Esophagus squamous epithelium (tissue), 5 donors: ENCODE measurements at regions not wholly inside any gene's neighbourhood (a gene's known extent, or its start where the extent isn't known, plus 50 kb on each side); places are given as distances from the start of the nearest gene placed in this dataset.

Source experiments
- DNase-seq: peaks from one replicate; lab custom pipeline; 2025; lab: John Stamatoyannopoulos, UW
- H3K27ac ChIP-seq, 4 donors: fragments of 200-600 bp; sonication (generic); one replicate each; pipeline ENCODE4 v1.5.1; 2016 to 2019; ENCODE audit warnings: mild to moderate bottlenecking in 1 of 4
- H3K27me3 ChIP-seq, 4 donors: fragments of 200-600 bp; sonication (generic); 1 replicate in 3 of 4; 2 replicates in 1 of 4; pipeline versions ENCODE4 v1.5.1 to v1.6.0; 2017 to 2021; ENCODE audit warnings: antibody characterized with exemption in 1 of 4
- H3K36me3 ChIP-seq, 3 donors: fragments of 200-600 bp; sonication (generic); one replicate each; pipeline ENCODE4 v1.5.1; 2016 to 2019
- H3K4me1 ChIP-seq, 3 donors: fragments of 200-600 bp; sonication (generic); one replicate each; pipeline ENCODE4 v1.5.1; 2017 to 2019
- H3K4me3 ChIP-seq, 4 donors: fragments of 200-600 bp; sonication (generic); 1 replicate in 3 of 4; 2 replicates in 1 of 4; pipeline ENCODE4 v1.5.1; 2016 to 2019; ENCODE audit warnings: mild to moderate bottlenecking in 2 of 4, moderate library complexity in 1 of 4
- H3K9me3 ChIP-seq, 3 donors: fragments of 200-600 bp; sonication (generic); one replicate each; pipeline ENCODE4 v1.5.1; 2016 to 2019
- CTCF ChIP-seq, 6 experiments: fragments of 450-650 bp in 4 of 6; fragments of 200-600 bp in 2 of 6; sonication (generic) in 2 of 6; IDR thresholded peaks; one replicate each; pipeline ENCODE4 v1.5.1; 2016 to 2019; ENCODE audit warnings: antibody characterized with exemption in 6 of 6, mild to moderate bottlenecking in 4 of 6, moderate library complexity in 4 of 6
- POLR2A ChIP-seq, 4 donors: fragments of 450-650 bp; IDR thresholded peaks; one replicate each; pipeline ENCODE4 v1.6.1; 2017; ENCODE audit warnings: antibody characterized with exemption in 4 of 4, mild to moderate bottlenecking in 4 of 4, moderate library complexity in 3 of 4
- WGBS, 2 donors: methylation state at CpG; one replicate each; pipeline ENCODE4 v1.1.5; 2018; 5-methylcytosine and 5-hydroxymethylcytosine counted together
- intact Hi-C: fragments of 100-400 bp; cut with DNase I; formaldehyde crosslinking; loops from one replicate; pipeline ENCODE4 v1.15.0; 2022
- donor health status: DM: yes; HTN: yes; CAD: no.

- intact Hi-C loops: no loop called here
- H3K36me3 ChIP-seq: no peaks in the 10 kb centered on the region
- no peak overlapping the region for H3K27ac ChIP-seq
- no peaks in the 10 kb centered on the region for H3K4me1 ChIP-seq
- no peak for DNase-seq
- no peak for TF ChIP-seq CTCF (IDR thresholded peaks at IDR 0.05)
- TF ChIP-seq POLR2A (IDR thresholded peaks at IDR 0.05): no peak
- H3K4me3 ChIP-seq: no peak overlapping the region
- no peaks in the 10 kb centered on the region for H3K9me3 ChIP-seq
- no peaks in the 10 kb centered on the region for H3K27me3 ChIP-seq
- 72 to 78% methylated on average over 9 of the region's 9 CpGs for WGBS, 2 donors
Observed at GRCh38 chr5:2905741-2906140, 154.3 kb upstream of the IRX2 start.

- WGBS, 2 donors: 86 to 93% methylated on average over 6 to 7 of the region's 9 CpGs
- TF ChIP-seq CTCF (IDR thresholded peaks at IDR 0.05) (no peak), POLR2A (IDR thresholded peaks at IDR 0.05) (no peak)
- DNase-seq: no peak
Observed at GRCh38 chr5:2904956-2905355, 153.5 kb upstream of the IRX2 start.

GRCh38 chr5:2904399-2904798, 152.9 kb upstream of the IRX2 start:
- DNase-seq: no peak
- H3K9me3 ChIP-seq: no peaks in the 10 kb centered on the region
- intact Hi-C loops: no loop called here
- H3K4me3 ChIP-seq: no peak overlapping the region
- no peaks in the 10 kb centered on the region for H3K27me3 ChIP-seq
- H3K4me1 ChIP-seq: no peaks in the 10 kb centered on the region
- TF ChIP-seq POLR2A (IDR thresholded peaks at IDR 0.05): no peak
- TF ChIP-seq CTCF (IDR thresholded peaks at IDR 0.05): no peak
- WGBS, 2 donors: 82 to 83% methylated on average over 10 to 11 of the region's 13 CpGs
- no peak overlapping the region for H3K27ac ChIP-seq
- H3K36me3 ChIP-seq: no peaks in the 10 kb centered on the region

More at GRCh38 chr5:2904956-2905355, 153.5 kb upstream of the IRX2 start:
- no peaks in the 10 kb centered on the region for H3K36me3 ChIP-seq
- no peak overlapping the region for H3K27ac ChIP-seq
- no peaks in the 10 kb centered on the region for H3K9me3 ChIP-seq
- no peaks in the 10 kb centered on the region for H3K27me3 ChIP-seq
- H3K4me3 ChIP-seq: no peak overlapping the region
- no peaks in the 10 kb centered on the region for H3K4me1 ChIP-seq
- intact Hi-C loops: no loop called here

- intact Hi-C loops: no loop called here
- 85 to 91% methylated on average over 11 to 15 of the region's 30 CpGs for WGBS, 2 donors
- TF ChIP-seq CTCF (IDR thresholded peaks at IDR 0.05) (no peak), POLR2A (IDR thresholded peaks at IDR 0.05) (no peak)
- H3K27me3 ChIP-seq: no peaks in the 10 kb centered on the region
- no peak overlapping the region for H3K4me3 ChIP-seq
- no peaks in the 10 kb centered on the region for H3K4me1 ChIP-seq
- H3K27ac ChIP-seq: no peak overlapping the region
- DNase-seq: no peak
- H3K9me3 ChIP-seq: no peaks in the 10 kb centered on the region
- no peaks in the 10 kb centered on the region for H3K36me3 ChIP-seq
Observed at GRCh38 chr5:2903451-2904395, 152.2 kb upstream of the IRX2 start.

- H3K9me3 ChIP-seq: no peaks in the 10 kb centered on the region
- TF ChIP-seq POLR2A (IDR thresholded peaks at IDR 0.05): no peak
- TF ChIP-seq CTCF (IDR thresholded peaks at IDR 0.05): no peak
- H3K4me1 ChIP-seq: no peaks in the 10 kb centered on the region
- no peaks in the 10 kb centered on the region for H3K27me3 ChIP-seq
- 84 to 94% methylated on average over 3 to 4 of the region's 13 CpGs for WGBS, 2 donors
- H3K36me3 ChIP-seq: no peaks in the 10 kb centered on the region
- intact Hi-C loops: no loop called here
- H3K27ac ChIP-seq: no peak overlapping the region
- no peak overlapping the region for H3K4me3 ChIP-seq
- DNase-seq: no peak
Observed at GRCh38 chr5:2902742-2903297, 151.3 kb upstream of the IRX2 start.
